RWPE2 (cell line): ENCODE measurements at regions not wholly inside any gene's neighbourhood (a gene's known extent, or its start where the extent isn't known, plus 50 kb on each side); places are given as distances from the start of the nearest gene placed in this dataset.

Source experiments
- ATAC-seq: fragments of 200-7000 bp; cut with Tn5 transposase; 3 replicates; pipeline ENCODE4 v1.9.1; 2021; ENCODE audit warnings: low read depth
- DNase-seq: peaks from one replicate; pipeline ENCODE4 v3.0.0-alpha.2; 2020; ENCODE audit warnings: low spot score
- H3K27ac ChIP-seq: fragments of 450-650 bp; 2 replicates; pipeline ENCODE4 v1.5.1; 2017; ENCODE audit warnings: mild to moderate bottlenecking; ENCODE audit not compliant: poor library complexity, severe bottlenecking
- H3K27me3 ChIP-seq: fragments of 250-450 bp; sonication (Bioruptor Pico); 2 replicates; pipeline ENCODE4 v1.5.1; 2021; ENCODE audit warnings: mild to moderate bottlenecking, moderate library complexity; ENCODE audit not compliant: insufficient read depth, poor library complexity, severe bottlenecking
- H3K36me3 ChIP-seq: fragments of 250-450 bp; sonication (Bioruptor Pico); 2 replicates; pipeline ENCODE4 v1.5.1; 2020; ENCODE audit warnings: low read depth, mild to moderate bottlenecking, moderate library complexity
- H3K4me1 ChIP-seq: fragments of 250-450 bp; sonication (Bioruptor Pico); 2 replicates; pipeline ENCODE4 v1.5.1; 2021; ENCODE audit warnings: mild to moderate bottlenecking, moderate library complexity; ENCODE audit not compliant: insufficient read depth, poor library complexity, severe bottlenecking
- H3K4me3 ChIP-seq: fragments of 250-450 bp; sonication (Bioruptor Pico); 2 replicates; pipeline ENCODE4 v1.5.1; 2021; ENCODE audit warnings: mild to moderate bottlenecking, moderate library complexity; ENCODE audit not compliant: severe bottlenecking
- H3K9me3 ChIP-seq: fragments of 250-450 bp; sonication (Bioruptor Pico); 2 replicates; pipeline ENCODE4 v1.5.1; 2021; ENCODE audit warnings: mild to moderate bottlenecking, moderate library complexity; ENCODE audit not compliant: severe bottlenecking
- CTCF ChIP-seq: fragments of 450-650 bp; IDR thresholded peaks from one replicate; pipeline ENCODE4 v1.5.1; 2017; ENCODE audit warnings: mild to moderate bottlenecking, moderate library complexity; ENCODE audit not compliant: poor library complexity, severe bottlenecking

- Histone ChIP-seq H3K4me3 (no peak overlapping the region), H3K36me3 (no peaks in the 10 kb centered on the region), H3K27ac (no peak overlapping the region), H3K4me1 (no peaks in the 10 kb centered on the region), H3K9me3 (no peaks in the 10 kb centered on the region), H3K27me3 (no peaks in the 10 kb centered on the region)
- TF ChIP-seq CTCF: no peak
- no peak for DNase-seq
- ATAC-seq: no peak
Measured at GRCh38 chr18:41526054-41526453, 429.0 kb upstream of the PIK3C3 start.

- no peak for TF ChIP-seq CTCF
- Histone ChIP-seq H3K4me3 (no peak overlapping the region), H3K36me3 (no peaks in the 10 kb centered on the region), H3K9me3 (no peaks in the 10 kb centered on the region), H3K27me3 (no peaks in the 10 kb centered on the region), H3K4me1 (no peaks in the 10 kb centered on the region), H3K27ac (no peak overlapping the region)
- DNase-seq (no peak), ATAC-seq (no peak)
Measured at GRCh38 chr18:41524674-41525470, 430.2 kb upstream of the PIK3C3 start.

- Histone ChIP-seq H3K4me3 (no peak overlapping the region), H3K4me1 (no peaks in the 10 kb centered on the region), H3K36me3 (no peaks in the 10 kb centered on the region), H3K27ac (no peak overlapping the region), H3K27me3 (no peaks in the 10 kb centered on the region), H3K9me3 (no peaks in the 10 kb centered on the region)
- TF ChIP-seq CTCF: no peak
- DNase-seq: no peak
- no peak for ATAC-seq
Measured at GRCh38 chr18:41517142-41517541, 437.9 kb upstream of the PIK3C3 start.

GRCh38 chr18:41513438-41513837 is 441.6 kb upstream of the PIK3C3 start:
- no peak overlapping the region for H3K27ac ChIP-seq
- no peaks in the 10 kb centered on the region for H3K9me3 ChIP-seq
- TF ChIP-seq CTCF: no peak
- H3K4me1 ChIP-seq: no peaks in the 10 kb centered on the region
- H3K27me3 ChIP-seq: no peaks in the 10 kb centered on the region
- no peak for DNase-seq
- H3K4me3 ChIP-seq: no peak overlapping the region
- H3K36me3 ChIP-seq: no peaks in the 10 kb centered on the region
- ATAC-seq: no peak

- no peaks in the 10 kb centered on the region for H3K9me3 ChIP-seq
- TF ChIP-seq CTCF: no peak
- no peak overlapping the region for H3K27ac ChIP-seq
Measured at GRCh38 chr18:41504316-41504715, 450.7 kb upstream of the PIK3C3 start.

More at GRCh38 chr18:41504316-41504715, 450.7 kb upstream of the PIK3C3 start:
- no peaks in the 10 kb centered on the region for H3K4me1 ChIP-seq
- no peak overlapping the region for H3K4me3 ChIP-seq
- DNase-seq (no peak), ATAC-seq (no peak)
- no peaks in the 10 kb centered on the region for H3K27me3 ChIP-seq
- H3K36me3 ChIP-seq: no peaks in the 10 kb centered on the region
